Vagina (tissue), 2 donors: ENCODE measurements at regions not wholly inside any gene's neighbourhood (a gene's known extent, or its start where the extent isn't known, plus 50 kb on each side); places are given as distances from the start of the nearest gene placed in this dataset.

Experiments
- POLR2A ChIP-seq, 2 donors: fragments of 450-650 bp; IDR thresholded peaks; one replicate each; pipeline ENCODE4 v1.6.1; 2017; ENCODE audit warnings: antibody characterized with exemption in 2 of 2, mild to moderate bottlenecking in 2 of 2, moderate library complexity in 2 of 2
- TF ChIP-seq, protein P1 (sequence below), 3 experiments: fragments of 450-650 bp in 2 of 3; fragments of 200-600 bp in 1 of 3; sonication (generic) in 1 of 3; IDR thresholded peaks; one replicate each; pipeline ENCODE4 v1.5.1; 2017 to 2019; ENCODE audit warnings: antibody characterized with exemption in 3 of 3, mild to moderate bottlenecking in 2 of 3, moderate library complexity in 2 of 3

DNA sequence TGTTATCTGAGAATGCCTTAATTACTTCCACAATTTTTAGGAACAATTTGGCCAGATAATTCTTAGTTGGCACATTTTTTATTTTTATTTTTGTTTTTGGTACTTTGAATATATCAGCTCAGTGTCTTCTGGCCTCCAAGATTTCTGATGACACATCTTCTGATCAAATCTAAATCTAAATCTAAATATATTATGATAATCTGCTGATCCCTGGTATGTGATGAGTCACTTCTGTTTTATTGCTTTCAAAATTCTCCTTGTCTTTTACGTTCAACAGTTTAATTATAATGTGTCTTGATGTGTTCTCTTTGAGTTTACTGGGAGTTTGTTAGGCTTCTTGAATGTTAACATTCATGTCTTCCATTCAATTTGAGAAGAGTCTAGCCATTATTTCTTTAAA is 436.8 kb downstream of the CDH9 start:
- TF ChIP-seq, protein P1, sequence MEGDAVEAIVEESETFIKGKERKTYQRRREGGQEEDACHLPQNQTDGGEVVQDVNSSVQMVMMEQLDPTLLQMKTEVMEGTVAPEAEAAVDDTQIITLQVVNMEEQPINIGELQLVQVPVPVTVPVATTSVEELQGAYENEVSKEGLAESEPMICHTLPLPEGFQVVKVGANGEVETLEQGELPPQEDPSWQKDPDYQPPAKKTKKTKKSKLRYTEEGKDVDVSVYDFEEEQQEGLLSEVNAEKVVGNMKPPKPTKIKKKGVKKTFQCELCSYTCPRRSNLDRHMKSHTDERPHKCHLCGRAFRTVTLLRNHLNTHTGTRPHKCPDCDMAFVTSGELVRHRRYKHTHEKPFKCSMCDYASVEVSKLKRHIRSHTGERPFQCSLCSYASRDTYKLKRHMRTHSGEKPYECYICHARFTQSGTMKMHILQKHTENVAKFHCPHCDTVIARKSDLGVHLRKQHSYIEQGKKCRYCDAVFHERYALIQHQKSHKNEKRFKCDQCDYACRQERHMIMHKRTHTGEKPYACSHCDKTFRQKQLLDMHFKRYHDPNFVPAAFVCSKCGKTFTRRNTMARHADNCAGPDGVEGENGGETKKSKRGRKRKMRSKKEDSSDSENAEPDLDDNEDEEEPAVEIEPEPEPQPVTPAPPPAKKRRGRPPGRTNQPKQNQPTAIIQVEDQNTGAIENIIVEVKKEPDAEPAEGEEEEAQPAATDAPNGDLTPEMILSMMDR (IDR thresholded peaks at IDR 0.05) = no peak
- TF ChIP-seq POLR2A (IDR thresholded peaks at IDR 0.05) = no peak
